B cell (primary cell): ENCODE measurements at regions not wholly inside any gene's neighbourhood (a gene's known extent, or its start where the extent isn't known, plus 50 kb on each side); places are given as distances from the start of the nearest gene placed in this dataset.

Experiments used
- EZH2 ChIP-seq: IDR thresholded peaks from 2 replicates; pipeline ENCODE4 v1.6.1; 2012; ENCODE audit warnings: borderline replicate concordance, low read depth, mild to moderate bottlenecking, moderate library complexity, low read length; ENCODE audit not compliant: insufficient read depth, poor library complexity, severe bottlenecking
- TF ChIP-seq, protein P1 (sequence below): fragments of 200-600 bp; IDR thresholded peaks from one replicate; pipeline ENCODE4 v1.8.0; 2022; ENCODE audit warnings: antibody characterized with exemption, mild to moderate bottlenecking

GRCh38 chr4:151486168-151486567 is 77.2 kb downstream of the FHIP1A start:
- no peak for TF ChIP-seq EZH2
- TF ChIP-seq, protein P1, sequence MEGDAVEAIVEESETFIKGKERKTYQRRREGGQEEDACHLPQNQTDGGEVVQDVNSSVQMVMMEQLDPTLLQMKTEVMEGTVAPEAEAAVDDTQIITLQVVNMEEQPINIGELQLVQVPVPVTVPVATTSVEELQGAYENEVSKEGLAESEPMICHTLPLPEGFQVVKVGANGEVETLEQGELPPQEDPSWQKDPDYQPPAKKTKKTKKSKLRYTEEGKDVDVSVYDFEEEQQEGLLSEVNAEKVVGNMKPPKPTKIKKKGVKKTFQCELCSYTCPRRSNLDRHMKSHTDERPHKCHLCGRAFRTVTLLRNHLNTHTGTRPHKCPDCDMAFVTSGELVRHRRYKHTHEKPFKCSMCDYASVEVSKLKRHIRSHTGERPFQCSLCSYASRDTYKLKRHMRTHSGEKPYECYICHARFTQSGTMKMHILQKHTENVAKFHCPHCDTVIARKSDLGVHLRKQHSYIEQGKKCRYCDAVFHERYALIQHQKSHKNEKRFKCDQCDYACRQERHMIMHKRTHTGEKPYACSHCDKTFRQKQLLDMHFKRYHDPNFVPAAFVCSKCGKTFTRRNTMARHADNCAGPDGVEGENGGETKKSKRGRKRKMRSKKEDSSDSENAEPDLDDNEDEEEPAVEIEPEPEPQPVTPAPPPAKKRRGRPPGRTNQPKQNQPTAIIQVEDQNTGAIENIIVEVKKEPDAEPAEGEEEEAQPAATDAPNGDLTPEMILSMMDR: no peak
